ENCODE measurements at regions not wholly inside any gene's neighbourhood (a gene's known extent, or its start where the extent isn't known, plus 50 kb on each side); places are given as distances from the start of the nearest gene placed in this dataset.
"Not testable (repeated sequence)": the region's sequence is repeated elsewhere in the genome, so short reads cannot be mapped to it uniquely, and the experiment has no call there.

DNA sequence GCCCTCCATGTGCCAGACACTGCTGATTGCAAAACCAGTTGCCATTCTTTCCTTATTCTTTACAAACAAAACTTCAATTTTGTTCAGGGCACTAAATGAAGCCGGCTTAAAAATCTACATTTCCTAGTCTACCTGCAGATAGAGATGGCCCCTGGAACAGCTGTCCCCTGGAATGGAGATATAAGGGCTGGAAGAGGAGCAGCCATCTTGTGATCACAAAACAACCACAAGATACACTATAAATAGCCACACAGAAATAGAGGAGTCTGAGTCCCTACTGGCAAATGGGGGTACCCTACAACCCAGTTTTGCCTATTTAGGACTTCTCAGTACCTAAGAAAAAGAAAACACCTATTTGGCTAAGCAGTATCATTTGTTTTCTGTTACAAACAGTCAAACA lies 115.9 kb upstream of the BEND6 start:
- ATAC-seq (no peak), DNase-seq (no peak)
- Mint-ChIP-seq H3K4me1 (ENCODE audit: low read depth) (peaks cover 7% of the 10 kb centered on the region), H3K9me3 (no peaks in the 10 kb centered on the region), H3K4me3 (no peak overlapping the region), H3K36me3 (ENCODE audit: insufficient read depth) (no peaks in the 10 kb centered on the region), H3K27me3 (ENCODE audit: low read depth) (peaks cover 52% of the 10 kb centered on the region)

DNA sequence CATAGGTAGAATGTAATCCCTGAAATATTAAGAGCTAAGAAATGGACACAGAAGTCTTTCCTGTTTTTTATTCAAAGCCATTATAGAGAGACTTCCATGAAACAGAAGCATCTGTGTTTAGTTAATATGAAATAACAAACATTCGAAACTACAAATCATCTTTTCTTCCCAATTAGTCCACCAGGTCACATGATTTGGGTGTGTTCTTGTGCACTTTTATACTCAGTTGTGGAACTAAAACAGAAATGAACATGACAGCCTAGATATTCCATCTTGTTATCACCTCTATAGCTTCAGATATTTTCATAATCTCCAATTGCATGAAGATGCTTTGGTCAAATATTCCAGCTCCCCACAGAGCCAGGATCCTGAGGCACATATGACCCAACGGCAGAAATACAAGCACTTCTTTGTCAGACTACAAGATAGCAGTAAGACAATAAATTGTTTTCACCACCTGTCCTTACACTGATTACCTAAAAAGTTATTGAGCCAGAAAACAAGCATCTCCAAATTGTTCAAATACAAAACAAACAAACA lies 116.8 kb upstream of the BEND6 start:
- H3K27me3 Mint-ChIP-seq (ENCODE audit: low read depth): peaks cover 51% of the 10 kb centered on the region
- H3K4me3 Mint-ChIP-seq: no peak overlapping the region
- ATAC-seq: no peak
- peaks cover 7% of the 10 kb centered on the region for H3K4me1 Mint-ChIP-seq (ENCODE audit: low read depth)
- DNase-seq: no peak
- no peaks in the 10 kb centered on the region for H3K9me3 Mint-ChIP-seq
- no peaks in the 10 kb centered on the region for H3K36me3 Mint-ChIP-seq (ENCODE audit: insufficient read depth)

DNA sequence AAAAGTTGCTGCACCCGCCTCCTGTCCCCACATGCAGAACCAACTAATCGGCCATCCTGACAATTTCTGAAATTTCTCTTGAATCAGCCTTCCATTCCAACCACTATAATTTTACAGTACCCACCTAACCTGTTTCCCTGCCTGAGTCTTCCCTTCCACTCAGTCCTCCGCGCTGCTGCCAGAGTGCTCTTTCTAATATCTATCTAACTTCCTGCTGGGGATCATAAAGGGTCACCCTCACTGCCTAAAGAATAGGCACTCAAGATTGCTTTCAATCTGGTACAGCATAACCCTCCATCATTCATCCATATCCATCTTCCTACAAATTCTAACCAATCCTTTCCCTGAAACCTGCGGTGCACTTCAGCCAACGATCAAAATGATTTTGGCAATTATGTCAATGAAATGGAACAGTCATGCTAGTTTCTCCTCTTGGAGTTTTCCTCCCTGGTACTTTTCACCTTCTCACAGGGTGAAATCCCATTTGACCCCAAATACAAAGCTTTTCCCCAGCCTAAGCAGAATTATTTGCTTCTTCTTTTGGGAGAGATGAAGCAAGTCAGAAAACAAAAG lies 117.5 kb upstream of the BEND6 start:
- H3K36me3 Mint-ChIP-seq (ENCODE audit: insufficient read depth): no peaks in the 10 kb centered on the region
- no peaks in the 10 kb centered on the region for H3K4me1 Mint-ChIP-seq (ENCODE audit: low read depth)
- ATAC-seq (no peak), DNase-seq (no peak)
- H3K4me3 Mint-ChIP-seq: no peak overlapping the region
- no peaks in the 10 kb centered on the region for H3K9me3 Mint-ChIP-seq
- peaks cover 50% of the 10 kb centered on the region for H3K27me3 Mint-ChIP-seq (ENCODE audit: low read depth)

DNA sequence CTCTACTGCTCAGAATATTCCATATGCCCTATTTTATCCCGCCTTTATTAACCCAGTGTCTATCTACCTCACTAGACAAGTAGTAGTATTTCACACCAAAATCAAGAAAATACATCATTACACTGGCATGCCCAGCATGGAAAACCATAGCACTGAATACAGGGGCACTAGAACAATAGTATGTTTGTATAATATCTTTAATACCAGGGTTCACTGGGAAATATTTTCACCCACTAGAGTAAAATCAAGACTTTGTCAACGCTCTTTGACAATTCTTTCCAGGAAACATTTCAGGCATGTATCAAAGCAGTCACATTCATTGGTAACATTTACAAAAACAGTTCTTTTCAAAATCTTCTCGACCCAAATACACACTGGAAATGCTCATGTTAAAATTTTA lies 119.3 kb upstream of the BEND6 start:
- DNase-seq (no peak), ATAC-seq (no peak)
- H3K4me1 Mint-ChIP-seq (ENCODE audit: low read depth): no peaks in the 10 kb centered on the region
- H3K27me3 Mint-ChIP-seq (ENCODE audit: low read depth): peaks cover 42% of the 10 kb centered on the region
- no peak overlapping the region for H3K4me3 Mint-ChIP-seq
- no peaks in the 10 kb centered on the region for H3K9me3 Mint-ChIP-seq
- H3K36me3 Mint-ChIP-seq (ENCODE audit: insufficient read depth): no peaks in the 10 kb centered on the region

DNA sequence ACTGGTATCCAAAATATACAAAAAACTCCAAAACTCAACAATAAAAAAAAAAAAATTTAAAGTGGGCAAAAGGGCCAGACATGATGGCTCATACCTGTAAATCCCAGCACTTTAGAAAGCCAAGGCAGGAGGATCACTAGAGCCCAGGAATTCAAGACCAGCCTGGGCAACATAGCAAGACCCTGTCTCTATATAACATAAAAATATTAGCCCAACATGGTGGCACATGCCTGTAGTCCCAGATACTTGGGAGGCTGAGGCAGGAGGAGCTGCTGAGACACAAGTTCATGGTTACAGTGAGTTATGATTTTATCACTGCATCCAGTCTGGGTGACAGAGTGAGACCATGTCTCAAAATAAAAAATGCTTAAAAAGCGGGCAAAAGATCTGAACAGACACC lies 121.0 kb upstream of the BEND6 start:
- no peaks in the 10 kb centered on the region for H3K36me3 Mint-ChIP-seq (ENCODE audit: insufficient read depth)
- H3K9me3 Mint-ChIP-seq: no peaks in the 10 kb centered on the region
- peaks cover 31% of the 10 kb centered on the region for H3K27me3 Mint-ChIP-seq (ENCODE audit: low read depth)
- ATAC-seq: no peak
- no peak overlapping the region for H3K4me3 Mint-ChIP-seq
- no peak for DNase-seq
- H3K4me1 Mint-ChIP-seq (ENCODE audit: low read depth): no peaks in the 10 kb centered on the region

DNA sequence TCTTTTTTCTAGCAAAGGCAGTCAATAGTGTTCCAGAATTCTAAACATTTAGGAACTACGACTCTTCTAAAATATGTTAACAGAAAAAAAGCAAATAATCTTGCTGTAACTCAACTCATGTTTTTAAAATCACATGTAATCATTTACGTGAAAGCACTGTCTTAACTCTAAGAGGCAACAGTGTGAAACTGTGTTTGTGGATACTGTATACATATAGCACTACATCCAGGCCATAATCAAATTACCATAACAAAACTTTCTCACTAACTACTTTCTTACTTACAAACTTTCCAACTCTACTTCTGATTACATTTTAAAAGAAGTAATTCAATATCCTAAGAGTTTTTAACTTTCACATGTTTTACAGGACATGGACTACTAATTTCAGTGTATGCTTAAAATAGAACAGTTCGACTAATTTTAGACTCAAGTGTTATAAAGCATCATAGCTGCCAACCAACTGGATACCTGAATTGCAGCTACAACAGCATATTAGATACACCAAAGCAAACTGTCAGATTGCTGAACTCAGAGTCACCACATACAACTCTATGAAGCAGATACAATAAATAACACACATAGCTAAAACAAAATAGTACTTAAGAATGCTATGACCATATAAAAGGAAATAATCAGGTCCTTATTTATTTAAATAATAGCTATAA lies 121.6 kb upstream of the BEND6 start:
- no peak for DNase-seq
- H3K27me3 Mint-ChIP-seq (ENCODE audit: low read depth): peaks cover 27% of the 10 kb centered on the region
- no peaks in the 10 kb centered on the region for H3K36me3 Mint-ChIP-seq (ENCODE audit: insufficient read depth)
- H3K4me1 Mint-ChIP-seq (ENCODE audit: low read depth): no peaks in the 10 kb centered on the region
- H3K9me3 Mint-ChIP-seq: no peaks in the 10 kb centered on the region
- H3K4me3 Mint-ChIP-seq: no peak overlapping the region
- ATAC-seq: no peak

DNA sequence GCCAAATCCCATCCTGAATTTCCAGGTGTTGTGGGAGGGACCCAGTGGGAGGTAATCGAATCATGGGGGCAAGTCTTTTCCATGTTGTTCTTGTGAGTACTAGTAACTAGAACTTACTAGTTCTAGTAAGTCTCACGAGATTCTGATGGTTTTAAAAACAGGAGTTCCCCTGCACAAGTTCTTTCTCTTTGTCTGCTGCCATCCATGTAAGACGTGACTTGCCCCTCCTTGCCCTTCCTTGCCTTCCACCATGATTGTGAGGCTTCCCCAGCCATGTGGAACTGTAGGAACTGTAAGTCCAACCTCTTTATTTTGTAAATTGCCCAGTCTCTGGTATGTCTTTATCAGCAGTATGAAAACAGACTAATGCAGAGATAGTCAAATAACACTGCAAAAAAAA lies 122.7 kb upstream of the BEND6 start:
- Mint-ChIP-seq H3K36me3 (ENCODE audit: insufficient read depth) (no peaks in the 10 kb centered on the region), H3K27me3 (ENCODE audit: low read depth) (peaks cover 17% of the 10 kb centered on the region), H3K9me3 (no peaks in the 10 kb centered on the region), H3K4me3 (no peak overlapping the region), H3K4me1 (ENCODE audit: low read depth) (no peaks in the 10 kb centered on the region)
- DNase-seq: no peak
- ATAC-seq: no peak

DNA sequence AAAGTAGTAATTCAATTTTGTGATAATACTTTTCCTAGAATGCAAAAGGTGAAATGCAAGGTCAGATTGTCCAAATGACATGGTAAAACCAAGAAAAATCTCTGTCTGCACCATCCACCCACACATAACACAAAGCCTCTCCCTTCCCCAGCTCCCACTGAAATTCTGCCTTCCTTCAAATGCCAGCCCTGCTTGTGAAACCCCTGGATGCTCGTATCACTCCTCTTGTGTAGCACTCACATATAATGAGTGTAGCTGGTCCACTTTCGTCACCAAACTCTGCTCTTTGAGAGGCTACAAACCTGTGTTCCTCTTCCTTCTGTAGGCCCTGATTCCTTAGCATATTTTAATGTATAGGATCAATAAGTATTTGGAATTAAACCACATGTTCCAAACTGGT lies 123.6 kb upstream of the BEND6 start:
- Mint-ChIP-seq H3K9me3 (no peaks in the 10 kb centered on the region), H3K4me1 (ENCODE audit: low read depth) (no peaks in the 10 kb centered on the region), H3K4me3 (no peak overlapping the region), H3K36me3 (ENCODE audit: insufficient read depth) (no peaks in the 10 kb centered on the region), H3K27me3 (ENCODE audit: low read depth) (peaks cover 17% of the 10 kb centered on the region)
- no peak for ATAC-seq
- no peak for DNase-seq

DNA sequence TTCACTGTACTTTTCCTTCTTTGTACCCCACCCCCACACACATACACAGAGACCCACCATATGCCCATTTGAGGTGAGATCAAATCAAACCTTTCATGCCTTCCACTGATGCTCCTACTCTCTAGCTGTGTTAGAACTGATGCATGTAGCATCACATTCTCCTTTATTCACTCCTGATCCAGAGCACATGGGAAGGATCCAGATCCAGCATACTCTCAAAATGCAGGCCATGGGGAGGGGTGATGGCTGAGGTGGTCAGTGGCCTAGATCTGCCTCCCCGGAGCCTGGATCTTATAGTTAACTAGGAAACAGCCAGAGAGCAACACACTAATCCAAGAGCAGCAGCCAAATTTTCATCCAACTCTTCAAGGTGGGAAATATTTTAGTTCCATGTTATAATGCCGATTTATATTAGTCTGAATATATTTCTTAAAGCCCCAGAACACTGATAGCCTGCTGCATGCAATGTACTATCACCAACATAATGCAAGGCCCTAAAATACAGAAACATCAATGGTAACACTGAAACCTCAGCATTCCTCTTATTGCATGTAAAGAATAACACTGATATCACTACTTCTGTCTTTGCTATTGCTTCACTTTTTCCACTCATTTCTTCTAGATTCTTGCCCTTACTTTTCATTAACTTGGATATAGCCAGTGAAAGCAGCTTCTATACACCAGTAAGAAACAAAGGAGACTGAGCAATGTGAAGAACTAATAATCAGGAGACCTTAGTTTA lies 126.8 kb upstream of the BEND6 start:
- no peak overlapping the region for H3K4me3 Mint-ChIP-seq
- H3K27me3 Mint-ChIP-seq (ENCODE audit: low read depth): peaks cover 8% of the 10 kb centered on the region
- no peaks in the 10 kb centered on the region for H3K36me3 Mint-ChIP-seq (ENCODE audit: insufficient read depth)
- DNase-seq (no peak), ATAC-seq (no peak)
- no peaks in the 10 kb centered on the region for H3K4me1 Mint-ChIP-seq (ENCODE audit: low read depth)
- H3K9me3 Mint-ChIP-seq: no peaks in the 10 kb centered on the region

DNA sequence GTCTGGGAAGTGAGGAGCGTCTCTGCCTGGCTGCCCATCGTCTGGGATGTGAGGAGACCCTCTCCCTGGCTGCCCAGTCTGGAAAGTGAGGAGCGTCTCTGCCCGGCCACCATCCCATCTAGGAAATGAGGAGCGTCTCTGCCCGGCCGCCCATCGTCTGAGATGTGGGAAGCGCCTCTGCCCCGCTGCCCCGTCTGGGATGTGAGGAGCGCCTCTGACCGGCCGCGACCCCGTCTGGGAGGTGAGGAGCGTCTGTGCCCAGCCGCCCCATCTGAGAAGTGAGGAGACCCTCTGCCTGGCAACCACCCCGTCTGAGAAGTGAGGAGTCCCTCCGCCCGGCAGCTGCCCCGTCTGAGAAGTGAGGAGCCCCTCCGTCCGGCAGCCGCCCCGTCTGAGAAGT lies 130.5 kb upstream of the BEND6 start:
- H3K27me3 Mint-ChIP-seq (ENCODE audit: low read depth); H3K36me3 Mint-ChIP-seq (ENCODE audit: insufficient read depth); H3K4me3 Mint-ChIP-seq; H3K4me1 Mint-ChIP-seq (ENCODE audit: low read depth); H3K9me3 Mint-ChIP-seq; DNase-seq; ATAC-seq: not testable (repeated sequence)

DNA sequence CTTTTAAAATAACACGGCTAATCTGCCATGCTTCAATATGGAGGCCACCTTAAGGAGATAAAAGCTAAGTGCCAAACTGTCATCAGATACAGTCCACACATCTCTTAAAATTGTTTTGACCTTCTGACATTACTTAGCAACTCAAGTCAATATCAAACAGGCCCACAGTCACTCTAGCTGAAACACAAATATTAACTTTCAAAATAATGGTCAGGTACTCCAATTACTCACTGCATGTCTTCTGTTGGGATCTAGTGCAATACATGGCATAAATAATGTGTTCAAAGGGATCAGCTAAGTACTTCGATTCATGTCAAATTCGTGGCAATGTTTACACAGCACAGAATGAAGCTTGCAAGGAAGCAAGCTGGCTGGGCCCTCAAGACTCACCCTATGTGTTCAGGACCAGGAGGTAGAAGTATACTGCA lies 133.9 kb upstream of the BEND6 start:
- DNase-seq (no peak), ATAC-seq (no peak)
- no peak overlapping the region for H3K4me3 Mint-ChIP-seq
- no peaks in the 10 kb centered on the region for H3K27me3 Mint-ChIP-seq (ENCODE audit: low read depth)
- no peaks in the 10 kb centered on the region for H3K9me3 Mint-ChIP-seq
- H3K36me3 Mint-ChIP-seq (ENCODE audit: insufficient read depth): no peaks in the 10 kb centered on the region
- no peaks in the 10 kb centered on the region for H3K4me1 Mint-ChIP-seq (ENCODE audit: low read depth)

DNA sequence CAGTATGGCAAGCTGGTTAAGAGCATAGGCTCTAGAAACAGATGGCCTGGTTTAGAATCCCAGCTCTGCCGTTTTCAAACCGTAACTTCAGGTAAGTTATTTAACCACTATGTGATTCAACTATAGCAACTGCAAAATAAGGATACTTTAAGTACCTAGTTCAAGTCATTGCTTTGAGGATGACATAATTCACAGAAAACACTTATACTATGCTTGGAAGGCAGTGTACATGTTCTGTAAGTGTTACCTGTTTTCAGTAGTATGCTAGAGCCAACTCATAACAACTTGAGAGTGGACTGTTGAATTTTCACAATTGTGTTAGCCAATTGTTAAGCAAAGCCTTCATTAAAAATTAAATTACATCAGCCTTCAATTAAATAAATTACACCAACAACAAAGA lies 134.8 kb upstream of the BEND6 start:
- H3K4me1 Mint-ChIP-seq (ENCODE audit: low read depth): no peaks in the 10 kb centered on the region
- H3K36me3 Mint-ChIP-seq (ENCODE audit: insufficient read depth): no peaks in the 10 kb centered on the region
- DNase-seq: no peak
- no peak overlapping the region for H3K4me3 Mint-ChIP-seq
- no peaks in the 10 kb centered on the region for H3K27me3 Mint-ChIP-seq (ENCODE audit: low read depth)
- H3K9me3 Mint-ChIP-seq: no peaks in the 10 kb centered on the region
- ATAC-seq: no peak

DNA sequence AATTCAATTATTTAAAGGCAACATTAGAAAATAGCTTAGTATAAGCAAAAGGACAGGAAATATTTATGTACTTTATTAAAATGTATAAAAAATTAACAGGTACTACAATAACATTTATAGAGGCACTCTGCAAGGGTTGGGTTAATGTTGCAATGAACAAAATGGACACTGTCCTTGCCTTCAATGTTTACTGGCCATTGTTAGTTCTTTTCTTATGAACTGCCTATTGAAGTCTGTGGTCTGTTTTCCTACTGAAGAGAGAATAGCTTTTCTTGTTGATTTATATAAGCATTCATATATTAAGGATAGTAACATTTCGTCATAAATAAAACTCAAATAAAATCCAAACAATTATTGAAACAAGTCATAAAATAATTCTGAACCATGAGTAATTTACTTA lies 135.3 kb upstream of the BEND6 start:
- H3K27me3 Mint-ChIP-seq (ENCODE audit: low read depth): no peaks in the 10 kb centered on the region
- no peaks in the 10 kb centered on the region for H3K4me1 Mint-ChIP-seq (ENCODE audit: low read depth)
- ATAC-seq (no peak), DNase-seq (no peak)
- no peak overlapping the region for H3K4me3 Mint-ChIP-seq
- no peaks in the 10 kb centered on the region for H3K36me3 Mint-ChIP-seq (ENCODE audit: insufficient read depth)
- H3K9me3 Mint-ChIP-seq: no peaks in the 10 kb centered on the region

DNA sequence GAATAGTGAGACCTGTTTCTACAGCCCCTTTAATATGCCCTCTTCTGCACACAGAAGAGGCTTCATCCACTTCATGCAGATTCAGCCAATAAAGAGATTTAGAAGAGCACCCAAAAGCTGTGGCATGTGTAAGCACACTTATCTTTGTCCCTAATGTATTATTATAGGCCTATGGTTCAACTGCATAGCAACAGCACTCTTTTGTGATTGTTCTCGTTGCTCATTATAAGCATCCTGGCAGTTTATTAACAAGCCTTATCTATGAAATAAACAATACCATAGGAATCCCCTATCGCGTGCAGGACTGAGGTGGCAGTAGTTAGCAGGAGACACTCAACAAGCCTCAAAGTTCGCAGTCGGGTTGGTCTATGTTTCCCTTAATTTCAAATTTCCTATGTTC lies 138.5 kb upstream of the BEND6 start:
- Mint-ChIP-seq H3K4me1 (ENCODE audit: low read depth) (no peaks in the 10 kb centered on the region), H3K9me3 (no peaks in the 10 kb centered on the region), H3K36me3 (ENCODE audit: insufficient read depth) (no peaks in the 10 kb centered on the region), H3K27me3 (ENCODE audit: low read depth) (no peaks in the 10 kb centered on the region), H3K4me3 (no peak overlapping the region)
- no peak for DNase-seq
- no peak for ATAC-seq

DNA sequence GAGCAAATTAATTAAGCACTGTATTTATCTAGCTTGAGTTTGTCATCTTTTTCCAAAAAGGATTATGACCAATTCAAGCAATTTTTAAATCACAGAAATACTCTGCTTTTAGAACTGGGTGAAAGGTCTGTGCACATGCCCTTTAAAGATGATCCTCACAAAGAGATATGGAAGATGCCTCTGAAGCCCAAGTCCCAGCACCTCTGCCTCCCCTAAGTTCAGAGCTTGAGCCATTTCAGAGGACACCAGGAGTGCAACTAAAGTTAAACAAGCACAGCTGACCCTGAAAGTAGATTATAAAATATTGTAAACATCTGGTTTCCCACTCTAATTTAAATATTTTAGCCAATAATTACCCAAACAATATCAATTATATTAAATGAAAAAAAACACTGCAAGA lies 139.5 kb upstream of the BEND6 start:
- Mint-ChIP-seq H3K27me3 (ENCODE audit: low read depth) (peaks cover under 1% of the 10 kb centered on the region), H3K4me1 (ENCODE audit: low read depth) (no peaks in the 10 kb centered on the region), H3K9me3 (no peaks in the 10 kb centered on the region), H3K4me3 (no peak overlapping the region), H3K36me3 (ENCODE audit: insufficient read depth) (no peaks in the 10 kb centered on the region)
- DNase-seq: no peak
- ATAC-seq: no peak
